GM12874 (cell line): ENCODE measurements at regions not wholly inside any gene's neighbourhood (a gene's known extent, or its start where the extent isn't known, plus 50 kb on each side); places are given as distances from the start of the nearest gene placed in this dataset.

Source experiments
- TF ChIP-seq, protein P1 (sequence below): IDR thresholded peaks from 2 replicates; pipeline ENCODE4 v1.5.1; 2011; ENCODE audit warnings: low read depth, mild to moderate bottlenecking, control low read depth, low read length, moderate library complexity; ENCODE audit not compliant: insufficient read depth

DNA sequence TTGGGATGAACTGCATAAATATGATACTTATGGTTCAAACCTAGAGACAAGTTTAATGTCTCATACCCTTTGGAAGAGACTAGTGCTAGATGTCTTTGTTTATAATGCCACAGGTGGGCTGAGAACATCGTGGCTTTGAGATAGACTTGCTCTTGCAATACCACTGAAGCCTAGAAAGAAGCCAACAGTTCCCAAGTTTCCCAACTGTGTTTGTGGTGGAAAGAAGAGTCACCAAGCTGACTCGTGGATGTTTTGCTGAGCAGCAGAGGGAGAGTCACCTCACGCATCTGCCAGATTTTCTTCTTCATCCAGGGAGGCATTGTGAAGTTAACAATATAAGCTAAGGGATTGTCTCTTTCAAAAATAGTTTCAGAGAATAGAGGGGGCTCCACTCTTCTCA lies 1076.2 kb downstream of the C4orf33 start:
- TF ChIP-seq, protein P1, sequence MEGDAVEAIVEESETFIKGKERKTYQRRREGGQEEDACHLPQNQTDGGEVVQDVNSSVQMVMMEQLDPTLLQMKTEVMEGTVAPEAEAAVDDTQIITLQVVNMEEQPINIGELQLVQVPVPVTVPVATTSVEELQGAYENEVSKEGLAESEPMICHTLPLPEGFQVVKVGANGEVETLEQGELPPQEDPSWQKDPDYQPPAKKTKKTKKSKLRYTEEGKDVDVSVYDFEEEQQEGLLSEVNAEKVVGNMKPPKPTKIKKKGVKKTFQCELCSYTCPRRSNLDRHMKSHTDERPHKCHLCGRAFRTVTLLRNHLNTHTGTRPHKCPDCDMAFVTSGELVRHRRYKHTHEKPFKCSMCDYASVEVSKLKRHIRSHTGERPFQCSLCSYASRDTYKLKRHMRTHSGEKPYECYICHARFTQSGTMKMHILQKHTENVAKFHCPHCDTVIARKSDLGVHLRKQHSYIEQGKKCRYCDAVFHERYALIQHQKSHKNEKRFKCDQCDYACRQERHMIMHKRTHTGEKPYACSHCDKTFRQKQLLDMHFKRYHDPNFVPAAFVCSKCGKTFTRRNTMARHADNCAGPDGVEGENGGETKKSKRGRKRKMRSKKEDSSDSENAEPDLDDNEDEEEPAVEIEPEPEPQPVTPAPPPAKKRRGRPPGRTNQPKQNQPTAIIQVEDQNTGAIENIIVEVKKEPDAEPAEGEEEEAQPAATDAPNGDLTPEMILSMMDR: no peak

DNA sequence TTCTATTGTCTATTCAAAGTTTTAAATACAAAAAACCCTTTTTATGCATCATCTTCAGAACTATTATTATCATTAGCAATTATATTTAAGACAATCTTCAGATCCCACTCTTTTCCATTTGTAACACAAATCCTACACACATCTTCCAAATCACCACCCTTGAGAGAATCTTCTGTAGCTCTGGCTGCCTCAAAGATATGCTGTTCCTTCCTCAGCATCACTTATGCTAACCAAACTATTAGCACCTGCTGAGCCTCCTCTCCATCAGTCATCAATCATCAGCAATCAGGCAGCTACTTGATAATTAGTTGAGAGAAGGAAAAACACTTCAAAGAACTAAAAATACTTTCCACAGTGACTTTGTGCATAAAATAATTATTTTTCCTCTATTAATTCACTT lies 1082.2 kb downstream of the C4orf33 start:
- TF ChIP-seq, protein P1: no peak

DNA sequence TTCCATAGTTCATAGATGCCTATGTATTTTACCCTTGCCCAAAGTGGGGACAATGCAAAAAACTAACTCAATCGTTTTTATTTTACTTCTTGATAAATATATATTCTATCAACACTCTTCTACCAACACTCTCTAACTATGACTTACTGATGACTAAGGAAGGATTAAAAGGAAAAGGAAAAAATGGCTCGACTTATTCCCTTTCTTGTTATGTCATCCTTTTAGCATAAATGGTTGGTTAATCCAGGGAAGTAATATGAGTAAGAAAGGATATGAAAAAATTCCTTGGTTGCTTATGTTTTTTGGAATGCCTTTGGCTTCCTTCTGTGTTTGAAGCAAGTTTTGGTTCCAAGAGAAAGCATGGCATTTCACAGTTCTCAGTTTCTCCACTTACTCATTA lies 1087.1 kb downstream of the C4orf33 start:
- TF ChIP-seq, protein P1: no peak

DNA sequence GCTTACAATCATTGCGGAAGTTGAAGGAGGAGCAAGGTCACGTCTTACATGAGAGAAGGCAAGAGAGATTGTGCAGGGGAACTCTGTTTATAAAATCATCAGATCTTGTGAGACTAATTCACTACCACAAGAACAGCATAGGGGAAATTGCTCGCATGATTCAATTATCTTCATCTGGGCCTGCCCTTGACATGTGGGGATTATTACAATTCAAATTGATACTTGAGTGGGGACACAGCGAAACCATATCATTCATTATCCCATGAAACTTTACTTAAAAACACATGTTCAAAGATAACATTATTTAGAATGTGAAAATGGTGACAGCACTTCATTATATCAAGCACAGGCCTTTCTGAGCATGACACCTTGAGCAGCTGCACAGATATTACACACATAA lies 1087.8 kb downstream of the C4orf33 start:
- TF ChIP-seq, protein P1: no peak

DNA sequence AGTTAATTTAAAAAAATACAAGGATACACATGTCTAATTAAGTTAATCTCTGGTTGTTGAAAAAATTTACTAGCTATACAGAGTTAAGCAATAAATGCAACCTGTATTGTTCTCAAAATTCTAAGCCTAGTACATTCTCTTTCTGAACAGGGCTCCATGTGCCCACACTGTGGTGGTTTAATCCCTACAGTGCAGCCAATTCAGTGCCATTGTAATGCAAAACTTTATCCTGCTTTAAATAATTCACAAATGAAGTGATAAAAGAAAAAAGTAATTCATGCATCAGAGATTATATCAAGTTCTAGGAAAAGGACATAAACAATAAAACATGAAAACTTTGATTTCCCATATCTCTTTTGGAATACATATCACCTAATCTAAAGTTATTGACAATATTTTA lies 1089.2 kb downstream of the C4orf33 start:
- TF ChIP-seq, protein P1: no peak

DNA sequence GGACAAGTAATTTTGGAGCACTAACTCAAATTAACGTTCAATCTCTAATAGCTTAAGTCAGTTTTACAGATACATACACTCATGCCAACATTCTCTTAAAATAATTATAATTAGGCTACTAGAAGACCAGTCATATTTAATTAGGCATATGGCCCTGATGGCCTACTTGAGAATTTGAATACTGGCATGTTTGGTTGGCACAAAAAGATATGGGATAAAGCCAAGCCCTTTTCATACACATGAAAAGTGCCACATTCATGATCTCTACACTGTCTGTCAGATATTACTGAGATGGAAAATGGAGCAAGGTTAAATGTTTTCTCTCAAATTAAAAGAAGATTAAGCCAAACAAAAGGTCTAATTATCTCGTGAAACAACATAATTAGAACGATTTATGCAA lies 1091.0 kb downstream of the C4orf33 start:
- TF ChIP-seq, protein P1: no peak

DNA sequence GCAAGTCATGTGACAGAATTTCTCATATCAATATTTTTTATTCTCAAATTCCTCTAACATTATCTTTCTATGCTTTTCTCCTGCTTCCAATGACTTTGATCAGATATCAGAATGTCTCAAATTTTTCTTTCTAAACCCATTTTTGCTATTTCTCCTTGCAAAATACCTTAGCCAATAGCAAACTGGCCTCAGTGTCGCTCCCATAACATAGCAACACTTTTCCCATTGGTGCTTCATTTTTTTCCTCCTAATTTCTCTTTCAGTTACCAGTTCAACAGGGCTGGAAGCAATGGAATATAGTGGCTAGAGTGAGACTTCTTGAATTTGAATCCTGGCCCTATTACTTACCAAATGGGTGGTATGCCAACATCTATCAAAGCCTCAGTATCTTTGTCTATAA lies 1091.6 kb downstream of the C4orf33 start:
- TF ChIP-seq, protein P1: no peak

DNA sequence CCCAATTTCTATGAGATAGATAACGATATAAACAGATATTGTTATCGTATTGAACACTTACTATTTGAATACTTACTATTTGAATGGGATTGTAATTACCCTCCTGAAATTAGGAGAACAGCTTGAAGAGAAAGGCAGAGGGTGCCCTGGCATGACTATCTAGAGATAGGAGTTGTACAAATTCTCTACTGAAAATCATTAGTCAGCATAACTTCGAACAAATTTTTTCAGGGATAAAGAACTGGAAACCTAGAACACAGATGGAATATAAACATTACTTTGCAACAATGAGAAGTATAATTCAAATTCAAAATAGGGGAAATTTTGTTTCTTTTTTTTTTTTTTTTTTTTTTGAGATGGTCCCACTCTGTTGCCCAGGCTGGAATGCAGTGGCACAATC lies 1096.8 kb downstream of the C4orf33 start:
- TF ChIP-seq, protein P1: no peak
